ENCODE measurements at regions not wholly inside any gene's neighbourhood (a gene's known extent, or its start where the extent isn't known, plus 50 kb on each side); places are given as distances from the start of the nearest gene placed in this dataset.

DNA sequence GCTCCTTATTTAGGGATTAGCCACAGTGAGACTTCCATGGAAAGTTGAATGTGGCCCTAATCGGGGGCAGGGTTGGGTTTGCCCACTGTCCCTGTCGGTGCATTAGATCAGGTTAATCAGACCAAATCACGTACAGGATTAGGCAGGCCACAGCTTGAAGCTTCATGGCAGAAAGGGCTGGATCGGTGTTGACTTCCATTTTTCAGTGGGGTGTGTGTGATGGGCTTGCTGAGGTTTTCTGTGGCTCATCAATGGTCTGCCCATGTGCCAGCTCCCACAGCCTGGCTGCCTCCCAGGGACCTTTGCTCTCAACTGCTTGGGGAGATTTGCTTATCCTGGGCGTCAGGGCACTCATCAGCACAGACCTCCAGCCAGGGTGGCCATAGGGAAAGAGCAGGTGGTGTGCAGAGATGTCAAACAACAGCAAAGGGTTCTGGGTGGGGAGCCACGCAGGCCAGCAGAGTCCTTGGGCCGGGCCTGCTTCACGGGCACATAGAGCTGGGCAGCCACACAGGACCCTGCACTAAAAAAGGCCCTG is 130.7 kb downstream of the TFAP2C start:
- Mint-ChIP-seq H3K4me1 (ENCODE audit: insufficient read depth, unreplicated experiment) (no peaks in the 10 kb centered on the region), H3K27ac (ENCODE audit: low read depth, unreplicated experiment) (no peak overlapping the region), H3K9me3 (ENCODE audit: unreplicated experiment) (no peaks in the 10 kb centered on the region), H3K4me3 (ENCODE audit: unreplicated experiment) (no peak overlapping the region), H3K27me3 (ENCODE audit: insufficient read depth, unreplicated experiment) (no peaks in the 10 kb centered on the region), H3K36me3 (ENCODE audit: insufficient read depth, unreplicated experiment) (no peaks in the 10 kb centered on the region)
- ChIA-PET CTCF (interaction anchor here (0.5 to 0.6 kb wide), 3 partner anchors 75 to 273 kb away, joined by 3 to 4 read pairs (median 3); no protein-coding TSS in a partner anchor), POLR2A (no interaction called here)
- no TSS peak for BruUV-seq (replicated peaks)
- no peak for DNase-seq (ENCODE audit: unreplicated experiment)
- intact Hi-C loops (cut with micrococcal nuclease) = no loop called here
- TF ChIP-seq, protein P1, sequence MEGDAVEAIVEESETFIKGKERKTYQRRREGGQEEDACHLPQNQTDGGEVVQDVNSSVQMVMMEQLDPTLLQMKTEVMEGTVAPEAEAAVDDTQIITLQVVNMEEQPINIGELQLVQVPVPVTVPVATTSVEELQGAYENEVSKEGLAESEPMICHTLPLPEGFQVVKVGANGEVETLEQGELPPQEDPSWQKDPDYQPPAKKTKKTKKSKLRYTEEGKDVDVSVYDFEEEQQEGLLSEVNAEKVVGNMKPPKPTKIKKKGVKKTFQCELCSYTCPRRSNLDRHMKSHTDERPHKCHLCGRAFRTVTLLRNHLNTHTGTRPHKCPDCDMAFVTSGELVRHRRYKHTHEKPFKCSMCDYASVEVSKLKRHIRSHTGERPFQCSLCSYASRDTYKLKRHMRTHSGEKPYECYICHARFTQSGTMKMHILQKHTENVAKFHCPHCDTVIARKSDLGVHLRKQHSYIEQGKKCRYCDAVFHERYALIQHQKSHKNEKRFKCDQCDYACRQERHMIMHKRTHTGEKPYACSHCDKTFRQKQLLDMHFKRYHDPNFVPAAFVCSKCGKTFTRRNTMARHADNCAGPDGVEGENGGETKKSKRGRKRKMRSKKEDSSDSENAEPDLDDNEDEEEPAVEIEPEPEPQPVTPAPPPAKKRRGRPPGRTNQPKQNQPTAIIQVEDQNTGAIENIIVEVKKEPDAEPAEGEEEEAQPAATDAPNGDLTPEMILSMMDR (IDR thresholded peaks at IDR 0.05; ENCODE audit: unreplicated experiment) = no peak

DNA sequence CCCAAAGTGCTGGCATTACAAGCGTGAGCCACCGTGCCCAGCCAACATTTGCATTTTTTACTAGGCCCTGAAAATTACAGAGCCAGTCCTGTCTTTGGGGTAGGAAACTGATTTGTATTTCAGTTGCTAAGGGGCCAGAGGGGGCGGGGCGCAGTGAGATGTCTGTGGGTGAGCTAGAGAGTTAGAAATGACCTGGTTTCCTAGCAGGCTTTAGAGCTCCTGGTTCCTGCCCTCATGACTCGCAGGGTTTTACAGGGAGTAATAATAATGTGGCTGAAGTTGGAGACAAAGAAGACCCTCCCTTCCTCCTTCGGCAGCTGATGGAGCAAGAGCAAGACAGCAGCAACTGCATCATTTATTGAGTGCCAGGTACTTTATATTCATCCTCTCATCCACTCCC is 131.5 kb downstream of the TFAP2C start:
- Mint-ChIP-seq H3K27me3 (ENCODE audit: insufficient read depth, unreplicated experiment) (no peaks in the 10 kb centered on the region), H3K36me3 (ENCODE audit: insufficient read depth, unreplicated experiment) (no peaks in the 10 kb centered on the region), H3K4me3 (ENCODE audit: unreplicated experiment) (no peak overlapping the region), H3K9me3 (ENCODE audit: unreplicated experiment) (no peaks in the 10 kb centered on the region), H3K4me1 (ENCODE audit: insufficient read depth, unreplicated experiment) (peaks cover 8% of the 10 kb centered on the region), H3K27ac (ENCODE audit: low read depth, unreplicated experiment) (no peak overlapping the region)
- ChIA-PET POLR2A (interaction anchor here (0.6 kb wide), 1 partner anchor 250 kb away, joined by 3 read pairs; no protein-coding TSS in a partner anchor), CTCF (interaction anchor here (0.6 to 1.0 kb wide), 2 partner anchors 12 to 37 kb away, joined by 3 read pairs; no protein-coding TSS in a partner anchor)
- TF ChIP-seq, protein P1 (IDR thresholded peaks at IDR 0.05; ENCODE audit: unreplicated experiment) = no peak
- BruUV-seq (replicated peaks) = no TSS peak
- no peak for DNase-seq (ENCODE audit: unreplicated experiment)
- intact Hi-C loops (cut with micrococcal nuclease) = no loop called here

DNA sequence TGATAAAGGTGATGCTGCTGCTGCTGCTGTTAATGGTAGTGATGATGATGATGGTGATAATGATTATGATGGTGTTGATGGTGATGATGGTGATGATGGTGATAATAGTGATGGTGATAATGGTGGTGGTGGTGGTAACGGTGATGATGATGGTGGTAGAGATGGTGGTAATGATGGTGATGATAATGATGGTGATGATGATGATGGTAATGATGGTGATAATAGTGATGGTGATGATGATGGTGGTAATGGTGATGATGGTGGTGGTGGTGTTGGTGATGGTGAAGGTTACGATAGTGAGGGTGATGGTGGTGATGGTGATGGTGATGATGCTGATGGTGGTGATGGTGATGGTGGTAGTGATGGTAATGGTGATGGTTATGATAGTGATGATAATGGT is 132.3 kb downstream of the TFAP2C start:
- Mint-ChIP-seq H3K27ac (ENCODE audit: low read depth, unreplicated experiment) (no peak overlapping the region), H3K9me3 (ENCODE audit: unreplicated experiment) (no peaks in the 10 kb centered on the region), H3K4me1 (ENCODE audit: insufficient read depth, unreplicated experiment) (peaks cover 11% of the 10 kb centered on the region), H3K4me3 (ENCODE audit: unreplicated experiment) (no peak overlapping the region), H3K36me3 (ENCODE audit: insufficient read depth, unreplicated experiment) (no peaks in the 10 kb centered on the region), H3K27me3 (ENCODE audit: insufficient read depth, unreplicated experiment) (no peaks in the 10 kb centered on the region)
- intact Hi-C loops (cut with micrococcal nuclease) = no loop called here
- TF ChIP-seq, protein P1 (IDR thresholded peaks at IDR 0.05; ENCODE audit: unreplicated experiment) = no peak
- no peak for DNase-seq (ENCODE audit: unreplicated experiment)
- POLR2A ChIA-PET = no interaction called here
- CTCF ChIA-PET = interaction anchor here (1.0 kb wide), 2 partner anchors 11 to 18 kb away, joined by 3 read pairs; no protein-coding TSS in a partner anchor
- BruUV-seq (replicated peaks) = no TSS peak

DNA sequence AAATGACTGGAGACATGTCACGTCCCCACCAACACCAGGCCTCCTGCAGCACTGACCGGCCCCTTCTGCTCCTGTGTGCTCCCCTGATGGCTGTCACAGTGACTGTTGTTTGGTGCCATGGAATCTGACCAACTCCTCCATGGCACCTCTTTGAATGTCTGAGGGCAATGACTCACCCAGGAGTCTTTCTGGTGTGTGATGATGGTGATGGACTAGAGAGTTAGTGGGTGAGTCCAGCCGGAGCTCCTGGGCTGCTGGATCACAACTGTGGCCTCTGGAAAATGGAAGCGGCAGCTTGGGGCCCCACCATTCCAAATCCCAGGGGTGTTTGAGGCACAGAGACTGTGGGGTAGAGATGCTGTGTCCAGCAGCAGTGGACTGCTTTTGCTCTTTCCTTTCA is 133.3 kb downstream of the TFAP2C start:
- ChIA-PET CTCF (no interaction called here), POLR2A (no interaction called here)
- Mint-ChIP-seq H3K4me3 (ENCODE audit: unreplicated experiment) (no peak overlapping the region), H3K27me3 (ENCODE audit: insufficient read depth, unreplicated experiment) (no peaks in the 10 kb centered on the region), H3K9me3 (ENCODE audit: unreplicated experiment) (no peaks in the 10 kb centered on the region), H3K36me3 (ENCODE audit: insufficient read depth, unreplicated experiment) (no peaks in the 10 kb centered on the region), H3K27ac (ENCODE audit: low read depth, unreplicated experiment) (no peak overlapping the region), H3K4me1 (ENCODE audit: insufficient read depth, unreplicated experiment) (peaks cover 11% of the 10 kb centered on the region)
- no TSS peak for BruUV-seq (replicated peaks)
- DNase-seq (ENCODE audit: unreplicated experiment) = no peak
- TF ChIP-seq, protein P1 (IDR thresholded peaks at IDR 0.05; ENCODE audit: unreplicated experiment) = no peak
- intact Hi-C loops (cut with micrococcal nuclease) = no loop called here
